Adrenal gland (tissue), 5 donors: ENCODE measurements at regions not wholly inside any gene's neighbourhood (a gene's known extent, or its start where the extent isn't known, plus 50 kb on each side); places are given as distances from the start of the nearest gene placed in this dataset.

ENCODE experiments used
- CTCF ChIP-seq, 6 experiments: fragments of 450-650 bp in 4 of 6; fragments of 200-600 bp in 2 of 6; sonication (generic) in 1 of 6; IDR thresholded peaks; 1 replicate in 5 of 6; 2 replicates in 1 of 6; pipeline versions ENCODE4 v1.5.1 to v1.8.0; 2016 to 2021; ENCODE audit warnings: antibody characterized with exemption in 6 of 6, mild to moderate bottlenecking in 2 of 6, moderate library complexity in 1 of 6
- POLR2A ChIP-seq, 2 donors: fragments of 450-650 bp; IDR thresholded peaks; one replicate each; pipeline ENCODE4 v1.6.1; 2017; ENCODE audit warnings: antibody characterized with exemption in 2 of 2, mild to moderate bottlenecking in 2 of 2, moderate library complexity in 1 of 2
- donor health status: DM: no; HTN: no; CAD: no.

DNA sequence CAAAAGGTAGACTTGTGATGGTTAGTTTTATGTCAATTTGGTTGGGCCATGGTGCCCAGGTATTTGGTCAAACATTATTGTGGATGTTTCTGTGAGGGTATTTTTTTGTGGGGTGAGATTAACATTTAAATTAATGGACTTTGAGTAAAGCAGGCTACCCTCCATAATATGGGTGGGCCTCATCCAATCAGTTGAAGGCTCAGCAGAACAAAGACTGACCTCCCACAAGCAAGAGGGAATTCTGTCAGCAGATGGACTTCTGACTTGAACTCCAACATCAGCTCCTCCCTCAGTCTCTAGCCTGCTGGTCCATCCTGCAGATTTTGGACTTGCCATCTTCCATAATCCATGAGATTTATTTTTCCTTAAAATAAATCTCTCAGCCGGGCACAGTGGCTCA, 55.6 kb upstream of the BNC1 start:
- TF ChIP-seq CTCF (IDR thresholded peaks at IDR 0.05), result no peak
- TF ChIP-seq POLR2A (IDR thresholded peaks at IDR 0.05), result no peak
